H1 (cell line): ENCODE measurements at regions not wholly inside any gene's neighbourhood (a gene's known extent, or its start where the extent isn't known, plus 50 kb on each side); places are given as distances from the start of the nearest gene placed in this dataset.

Source experiments
- CTBP2 ChIP-seq: IDR thresholded peaks from 2 replicates; pipeline ENCODE4 v1.7.0; 2011; ENCODE audit warnings: borderline replicate concordance, mild to moderate bottlenecking, moderate library complexity, mixed read lengths, low read length; ENCODE audit not compliant: insufficient read depth, insufficient read length
- FOSL1 ChIP-seq: IDR thresholded peaks from 2 replicates; pipeline ENCODE4 v1.6.1; 2011; ENCODE audit warnings: mild to moderate bottlenecking, low read depth, low read length, moderate library complexity; ENCODE audit not compliant: insufficient read depth

DNA sequence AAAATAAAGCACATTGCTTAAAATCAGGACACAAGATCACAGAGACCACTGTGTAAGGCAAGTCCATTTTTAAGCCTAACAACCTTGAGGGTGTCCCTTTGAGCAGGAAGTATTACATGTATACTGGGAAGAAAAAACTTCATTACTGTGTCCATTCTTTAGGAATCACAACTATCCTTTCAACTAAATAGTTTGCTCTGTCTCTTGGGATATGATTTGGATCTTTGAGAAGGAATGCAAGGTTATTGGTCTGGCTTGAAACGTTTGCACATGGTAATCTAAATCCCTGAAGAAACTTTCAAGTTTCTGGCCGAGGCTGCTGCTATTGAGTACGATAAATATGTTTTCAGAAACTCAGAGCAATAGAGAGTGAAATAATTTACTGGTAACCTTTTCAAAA is 923.0 kb upstream of the SEMA6A start (continued):
- no peak for TF ChIP-seq CTBP2
- no peak for TF ChIP-seq FOSL1
